ENCODE measurements at regions not wholly inside any gene's neighbourhood (a gene's known extent, or its start where the extent isn't known, plus 50 kb on each side); places are given as distances from the start of the nearest gene placed in this dataset.

DNA sequence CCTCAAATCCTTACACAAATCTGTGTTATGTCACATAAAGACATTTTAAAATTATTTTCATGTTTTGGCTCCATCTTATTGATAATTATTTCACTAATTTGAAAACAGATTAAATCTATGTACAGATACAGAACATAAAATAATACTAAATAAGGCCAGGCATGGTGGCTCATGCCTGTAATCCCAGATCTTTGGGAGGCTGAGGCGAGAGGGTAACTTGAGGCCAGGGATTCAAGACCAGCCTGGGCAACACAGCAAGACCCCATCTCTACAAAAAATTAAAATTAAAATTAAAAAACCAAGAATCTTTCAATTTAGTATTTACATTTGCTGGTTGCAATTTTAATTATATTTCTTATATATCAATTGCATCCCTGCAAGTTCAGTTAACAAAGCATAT is 246.4 kb upstream of the MKLN1 start:
- TF ChIP-seq, protein P1, sequence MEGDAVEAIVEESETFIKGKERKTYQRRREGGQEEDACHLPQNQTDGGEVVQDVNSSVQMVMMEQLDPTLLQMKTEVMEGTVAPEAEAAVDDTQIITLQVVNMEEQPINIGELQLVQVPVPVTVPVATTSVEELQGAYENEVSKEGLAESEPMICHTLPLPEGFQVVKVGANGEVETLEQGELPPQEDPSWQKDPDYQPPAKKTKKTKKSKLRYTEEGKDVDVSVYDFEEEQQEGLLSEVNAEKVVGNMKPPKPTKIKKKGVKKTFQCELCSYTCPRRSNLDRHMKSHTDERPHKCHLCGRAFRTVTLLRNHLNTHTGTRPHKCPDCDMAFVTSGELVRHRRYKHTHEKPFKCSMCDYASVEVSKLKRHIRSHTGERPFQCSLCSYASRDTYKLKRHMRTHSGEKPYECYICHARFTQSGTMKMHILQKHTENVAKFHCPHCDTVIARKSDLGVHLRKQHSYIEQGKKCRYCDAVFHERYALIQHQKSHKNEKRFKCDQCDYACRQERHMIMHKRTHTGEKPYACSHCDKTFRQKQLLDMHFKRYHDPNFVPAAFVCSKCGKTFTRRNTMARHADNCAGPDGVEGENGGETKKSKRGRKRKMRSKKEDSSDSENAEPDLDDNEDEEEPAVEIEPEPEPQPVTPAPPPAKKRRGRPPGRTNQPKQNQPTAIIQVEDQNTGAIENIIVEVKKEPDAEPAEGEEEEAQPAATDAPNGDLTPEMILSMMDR (IDR thresholded peaks at IDR 0.05; ENCODE audit: low read length): no peak
- TF ChIP-seq EZH2 (optimal IDR thresholded peaks at IDR 0.05; ENCODE audit: low read depth, low read length) (no peak), EZH2phosphoT487 (IDR thresholded peaks at IDR 0.05; ENCODE audit: low read length) (no peak)
